GM19463 (cell line): ENCODE measurements at regions not wholly inside any gene's neighbourhood (a gene's known extent, or its start where the extent isn't known, plus 50 kb on each side); places are given as distances from the start of the nearest gene placed in this dataset.

ENCODE experiments used
- ATAC-seq: cut with Tn5 transposase; IDR thresholded peaks from one replicate; pipeline ENCODE4 v1.9.1; 2021; ENCODE audit warnings: mild to moderate bottlenecking, moderate library complexity; ENCODE audit not compliant: unreplicated experiment

DNA sequence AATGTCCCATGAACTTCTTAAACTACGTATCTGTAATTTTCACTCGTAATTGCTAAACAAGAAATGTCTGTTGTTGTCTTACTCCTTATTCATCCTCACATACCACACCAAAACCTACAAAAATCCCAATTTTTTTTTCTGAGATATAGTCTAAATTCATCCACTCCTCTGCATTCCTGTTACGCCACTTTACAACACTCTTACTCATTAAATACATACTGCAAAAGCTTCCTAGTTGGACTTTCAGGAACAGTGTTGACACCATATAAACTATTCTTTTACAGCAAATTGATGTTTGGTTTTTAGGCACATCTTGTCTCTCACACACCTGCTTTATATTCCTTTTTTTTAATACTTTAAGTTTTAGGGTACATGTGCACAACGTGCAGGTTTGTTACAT, 934.9 kb upstream of the CADM2 start:
- no peak for ATAC-seq

DNA sequence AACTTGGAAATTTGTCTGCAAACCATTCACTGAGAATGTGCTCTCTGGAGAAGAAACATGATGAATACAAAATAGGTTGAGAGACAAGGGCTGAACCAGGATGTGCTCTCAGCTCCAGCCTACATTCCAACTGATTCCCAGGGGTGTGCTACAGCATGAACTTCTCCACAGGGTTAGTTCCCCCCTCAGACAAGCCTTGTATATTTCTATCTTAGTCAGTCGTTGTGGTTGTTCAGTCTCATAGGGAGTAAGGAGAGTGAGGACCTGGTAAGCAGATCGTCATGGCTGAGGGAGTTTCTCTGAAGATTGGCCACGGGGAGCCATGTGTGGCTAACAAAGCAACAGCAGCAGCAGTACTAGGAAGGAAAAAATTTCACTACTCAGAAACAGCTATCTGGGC, 919.7 kb upstream of the CADM2 start:
- no peak for ATAC-seq

DNA sequence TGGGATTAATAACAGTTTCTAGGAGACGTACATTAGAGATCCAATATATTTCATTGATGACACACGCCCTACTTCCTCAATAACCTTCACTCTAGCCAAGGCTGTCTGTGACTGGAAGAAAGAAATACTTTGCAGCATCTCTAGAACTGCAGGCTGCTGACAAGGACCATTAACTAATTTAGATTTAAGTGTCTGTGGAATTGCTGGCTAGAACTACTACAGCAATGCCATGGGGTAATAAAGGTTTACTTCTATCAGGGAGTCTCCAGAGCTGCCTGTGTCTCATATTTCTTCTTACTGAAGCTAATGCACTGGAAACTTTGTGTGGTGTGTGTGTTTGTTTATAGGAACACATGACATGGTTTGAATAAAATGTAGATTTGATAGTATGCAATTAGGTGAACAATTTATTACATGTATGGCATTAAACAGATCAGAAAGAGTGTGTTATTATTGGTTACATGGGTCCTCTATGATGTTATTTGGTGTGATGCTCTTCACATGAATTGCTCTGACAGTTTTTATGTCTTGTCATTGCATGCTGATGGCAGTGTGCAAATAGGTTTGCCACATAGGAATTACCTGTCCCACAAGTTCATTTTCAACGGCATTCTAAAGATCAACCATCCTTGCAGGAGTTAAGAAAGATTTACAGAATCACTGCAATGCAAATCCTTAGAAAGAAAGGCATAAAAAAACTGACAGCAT, 916.2 kb upstream of the CADM2 start:
- no peak for ATAC-seq

DNA sequence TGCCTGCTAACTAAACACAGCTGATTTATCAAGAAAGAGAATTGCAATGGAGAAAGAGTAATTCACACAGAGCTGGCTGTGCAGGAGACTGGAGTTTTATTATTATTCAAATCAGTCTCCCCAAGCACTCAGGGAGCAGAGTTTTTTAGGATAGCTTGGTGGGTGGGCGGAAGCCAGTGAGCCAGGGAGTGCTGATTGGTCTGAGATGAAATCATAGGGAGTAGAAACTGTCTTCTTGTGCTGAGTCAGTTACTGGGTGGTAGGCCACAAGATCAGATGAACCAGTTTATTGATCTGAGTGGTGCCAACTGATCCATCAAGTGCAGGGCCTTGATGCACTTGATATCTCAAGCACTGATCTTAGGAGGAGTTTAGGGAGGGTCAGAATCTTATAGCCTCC, 891.9 kb upstream of the CADM2 start:
- ATAC-seq = no peak

DNA sequence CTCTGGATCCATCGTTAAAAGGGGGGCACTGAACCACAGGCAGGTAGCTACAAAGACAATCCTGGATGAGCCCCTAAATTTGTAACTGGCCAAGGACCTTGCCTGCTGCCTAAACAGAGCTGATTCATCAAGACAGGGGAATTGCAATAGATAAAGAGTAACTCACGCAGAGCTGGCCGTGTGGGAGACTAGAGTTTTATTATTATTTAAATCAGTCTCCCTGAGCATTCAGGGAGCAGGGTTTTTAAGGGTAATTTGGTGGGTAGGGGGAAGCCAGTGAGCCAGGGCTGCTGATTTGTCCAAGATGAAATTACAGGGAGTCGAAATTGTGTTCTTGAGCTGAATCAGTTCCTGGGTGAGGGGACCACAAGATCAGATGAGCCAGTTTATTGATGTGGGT, 885.1 kb upstream of the CADM2 start:
- no peak for ATAC-seq

DNA sequence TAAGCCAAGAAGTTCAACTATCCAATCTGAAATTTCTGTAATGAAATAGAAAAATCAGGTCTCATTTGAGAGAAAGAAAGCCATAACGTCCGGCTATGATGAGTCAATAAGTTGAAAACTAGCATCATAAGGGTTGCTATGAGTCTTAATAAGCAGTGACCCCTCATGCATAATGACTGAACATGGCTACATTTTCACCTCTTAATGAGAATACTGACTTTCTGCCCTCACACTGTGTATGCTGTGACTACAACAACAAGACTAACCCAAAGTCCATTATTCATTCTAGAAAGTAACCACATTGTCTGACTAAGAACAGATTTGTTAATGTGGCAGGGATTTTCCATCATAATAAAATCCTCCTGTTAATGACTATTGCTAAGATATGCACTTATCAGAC, 884.0 kb upstream of the CADM2 start:
- no peak for ATAC-seq

DNA sequence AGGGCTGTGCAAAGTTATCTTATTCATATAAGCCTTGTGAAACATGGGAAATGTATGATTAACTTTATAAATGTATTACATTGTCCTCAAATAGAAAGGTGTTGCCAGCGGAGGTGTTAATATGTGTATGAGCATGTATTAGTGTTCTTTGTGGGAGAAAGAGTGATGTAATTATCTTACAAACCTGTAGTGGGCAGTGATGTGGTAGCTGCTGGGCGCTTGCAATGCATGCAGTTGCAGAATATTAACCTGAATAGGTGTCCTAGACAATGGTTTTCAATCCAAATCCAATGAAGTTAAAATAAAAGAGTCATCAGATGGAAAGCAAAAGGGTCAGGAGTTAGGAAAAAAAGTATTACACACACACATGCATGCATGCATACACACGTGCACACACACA, 881.3 kb upstream of the CADM2 start:
- ATAC-seq = no peak

DNA sequence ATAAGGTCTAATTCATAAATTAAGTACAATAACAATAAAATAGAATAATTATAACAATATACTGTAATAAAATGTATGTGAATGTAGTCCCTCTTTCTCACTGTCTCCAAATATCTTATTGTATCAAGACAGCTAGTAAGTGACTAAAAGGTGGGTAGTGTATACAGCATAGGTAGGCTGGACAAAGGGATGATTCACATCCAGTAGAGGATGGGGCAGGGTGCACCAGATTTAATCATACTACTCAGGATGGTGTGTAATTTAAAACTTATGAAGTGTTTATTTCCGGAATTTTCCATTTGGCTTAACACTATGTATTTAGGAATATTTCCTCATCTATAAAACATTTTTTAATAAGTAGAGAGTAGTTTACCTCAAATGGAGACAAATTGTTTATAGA, 876.1 kb upstream of the CADM2 start:
- ATAC-seq = no peak

DNA sequence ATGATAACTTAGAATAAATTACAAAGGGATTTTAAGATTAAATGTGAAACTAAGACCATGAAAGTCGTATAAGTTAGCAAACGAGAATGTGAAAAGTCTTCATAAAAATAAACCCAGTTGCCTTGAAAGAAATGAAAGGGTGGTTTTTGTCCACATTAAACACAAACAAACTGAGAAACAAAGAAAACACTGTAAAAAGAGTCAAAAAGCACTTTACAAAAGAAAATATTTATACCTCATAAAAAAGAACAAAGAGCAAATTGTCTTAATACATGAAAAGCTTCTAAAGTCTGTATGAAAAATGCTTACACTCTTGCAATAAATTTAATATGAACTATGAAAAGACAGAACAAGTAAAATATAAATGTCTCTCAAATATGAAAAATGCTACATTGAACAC, 865.9 kb upstream of the CADM2 start:
- no peak for ATAC-seq

DNA sequence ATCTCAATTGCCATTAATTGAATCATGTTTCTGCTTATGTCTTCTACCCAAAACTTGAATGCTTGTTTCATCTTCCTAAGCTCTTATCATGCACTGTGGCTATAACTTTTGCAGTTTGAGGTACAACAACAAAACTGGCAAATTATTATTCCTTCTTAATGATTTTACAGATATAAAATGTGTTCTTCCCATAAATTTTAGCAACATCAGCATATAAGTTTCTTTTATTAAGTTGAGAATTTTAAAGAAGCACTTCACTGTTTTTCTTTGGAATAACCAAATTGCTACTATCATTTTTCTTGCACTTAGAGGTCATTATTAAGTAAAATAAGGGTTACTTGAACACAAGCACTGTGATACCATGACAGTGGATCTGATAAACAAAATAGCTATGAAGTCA, 862.6 kb upstream of the CADM2 start:
- ATAC-seq = no peak

DNA sequence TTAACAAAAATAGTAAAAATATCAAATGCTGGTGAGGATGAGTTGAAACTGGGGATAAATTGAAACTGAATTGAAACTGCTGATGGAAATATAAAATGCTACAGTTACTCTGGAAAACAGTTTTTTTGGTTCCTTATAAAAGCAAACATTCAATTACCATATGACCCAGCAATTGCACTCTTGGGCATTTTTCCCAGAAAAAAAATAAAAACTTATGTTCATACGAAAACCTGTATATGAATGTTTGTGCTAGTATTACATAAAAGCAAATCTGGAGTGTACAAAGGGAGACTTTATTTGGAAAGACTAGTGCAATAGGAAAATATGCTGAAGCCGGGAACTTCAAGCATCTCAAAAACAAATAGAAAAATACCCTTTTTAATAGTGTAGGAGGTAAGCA, 857.9 kb upstream of the CADM2 start:
- no peak for ATAC-seq

DNA sequence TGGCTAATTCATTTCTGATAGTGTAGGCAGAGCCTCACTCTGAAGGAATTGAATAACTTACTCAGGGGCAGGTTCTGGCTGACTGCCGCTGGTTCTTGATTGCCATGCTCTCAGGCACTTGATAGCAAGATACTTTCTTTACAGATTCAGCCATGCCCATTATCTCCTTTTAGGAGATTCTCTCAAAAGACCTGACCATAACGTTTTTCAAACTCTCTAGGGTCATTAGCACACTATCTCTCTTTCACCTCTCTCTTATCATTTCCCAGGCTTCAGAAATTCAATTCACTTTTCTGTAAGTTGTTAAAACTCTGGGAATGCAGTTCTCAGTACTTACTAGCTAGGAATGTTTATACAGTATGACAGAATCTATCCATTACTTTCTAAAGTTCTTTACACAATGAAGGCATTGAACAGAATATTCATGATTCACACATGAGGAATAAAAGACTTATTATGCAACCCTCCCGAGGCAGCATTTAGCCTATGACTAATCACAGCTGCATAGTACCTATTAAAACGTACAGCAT, 850.3 kb upstream of the CADM2 start:
- ATAC-seq = no peak

DNA sequence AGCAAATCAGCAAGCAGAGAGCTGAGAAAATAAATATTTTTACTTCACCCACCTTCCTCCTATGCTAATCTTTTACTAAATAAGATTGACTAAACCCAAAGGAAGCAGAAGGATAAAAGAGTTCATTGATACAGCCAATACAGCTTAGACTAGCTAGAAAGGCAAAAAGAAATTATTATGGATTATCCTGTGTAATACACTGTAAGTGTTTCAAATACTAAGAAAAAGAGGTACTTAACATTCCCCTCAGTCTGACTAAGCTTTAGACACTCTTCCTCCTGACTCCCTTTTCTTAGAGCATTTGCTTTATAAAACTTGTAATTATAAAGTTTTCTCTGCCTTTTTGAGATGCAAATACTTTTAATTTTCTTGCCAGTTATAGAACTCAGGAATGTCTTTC, 848.9 kb upstream of the CADM2 start:
- ATAC-seq = no peak

DNA sequence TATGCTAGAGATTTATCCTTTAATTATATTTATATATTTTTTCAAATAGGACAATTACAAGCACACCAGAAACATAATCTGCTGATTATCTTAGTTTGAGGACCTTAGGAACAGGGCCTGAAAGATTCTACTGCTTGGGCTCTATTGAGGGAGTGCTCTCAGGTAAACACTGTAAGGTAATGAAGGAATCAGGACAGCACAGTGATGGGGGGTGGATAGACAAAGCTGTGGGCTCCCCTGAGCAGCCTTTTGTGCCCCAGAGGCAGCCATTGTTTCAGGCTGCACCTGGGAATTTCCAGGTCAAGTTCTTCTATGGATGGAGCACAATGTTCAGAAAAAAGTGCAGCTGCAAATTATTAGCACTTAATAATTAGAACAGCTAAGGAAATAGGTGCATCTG, 848.0 kb upstream of the CADM2 start:
- ATAC-seq = no peak

DNA sequence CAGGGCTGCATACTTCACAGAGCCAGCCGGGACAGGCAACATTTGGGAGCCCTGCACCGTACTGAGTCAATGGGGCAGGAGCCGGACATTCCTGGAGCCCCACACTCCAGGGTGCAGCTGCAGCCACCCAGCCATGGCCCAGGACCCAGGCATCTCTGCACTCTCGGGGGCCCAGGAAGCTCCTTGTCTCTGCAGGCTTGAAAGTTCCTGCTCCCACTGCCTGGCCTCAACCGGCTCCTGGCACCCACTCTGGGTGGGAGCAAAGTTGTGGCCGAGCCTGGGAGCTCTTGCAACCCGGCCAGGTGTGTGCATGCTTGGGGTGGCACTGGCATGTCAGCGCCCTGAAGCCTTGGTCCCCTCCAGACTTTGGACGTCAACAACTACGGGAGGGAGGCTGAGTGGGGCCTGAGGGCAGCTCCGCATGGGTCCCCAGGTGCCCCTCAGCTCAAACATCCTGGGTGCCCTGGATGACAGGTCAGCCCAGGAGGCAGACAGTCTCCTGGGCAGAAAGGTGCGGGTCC, 833.5 kb upstream of the CADM2 start:
- no peak for ATAC-seq

DNA sequence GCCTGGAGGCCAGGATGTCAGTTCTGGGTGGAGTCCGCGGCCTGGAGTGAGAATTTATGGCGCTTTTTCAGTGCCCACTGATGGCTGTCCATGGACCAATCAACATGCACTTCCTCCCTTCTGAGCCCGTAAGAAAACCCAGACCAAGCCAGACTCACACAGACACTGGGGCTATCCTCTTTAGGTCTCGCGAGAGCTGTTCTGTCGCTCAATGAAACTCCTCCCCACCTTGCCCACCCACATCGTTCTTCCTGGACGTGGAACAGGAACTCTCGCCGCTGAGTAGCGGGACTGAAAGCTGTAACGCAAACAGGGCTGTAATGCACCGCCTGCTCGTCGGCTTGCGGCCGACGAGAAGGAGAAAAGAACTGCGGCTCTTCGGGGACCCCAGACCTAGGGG, 833.0 kb upstream of the CADM2 start:
- ATAC-seq = no peak

DNA sequence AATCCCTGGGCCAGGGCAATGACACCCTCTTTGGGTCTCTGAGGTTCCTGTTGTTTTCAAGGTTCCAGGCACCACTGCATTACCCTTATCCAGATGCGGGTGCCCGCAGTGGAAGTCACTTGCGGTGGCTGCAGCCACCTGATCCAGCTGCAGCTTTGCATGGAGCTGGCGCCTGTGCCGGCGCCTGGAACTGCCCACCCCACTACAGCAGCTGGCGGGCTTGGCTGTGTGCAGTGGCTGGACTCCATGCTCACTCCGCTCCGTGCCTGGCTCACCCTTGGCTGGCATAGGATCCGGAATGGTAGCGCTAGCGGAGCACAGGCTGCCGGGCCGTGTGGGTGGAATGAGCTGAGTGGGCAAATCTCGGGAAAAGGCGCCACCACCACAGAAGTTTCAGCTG, 832.6 kb upstream of the CADM2 start:
- no peak for ATAC-seq

DNA sequence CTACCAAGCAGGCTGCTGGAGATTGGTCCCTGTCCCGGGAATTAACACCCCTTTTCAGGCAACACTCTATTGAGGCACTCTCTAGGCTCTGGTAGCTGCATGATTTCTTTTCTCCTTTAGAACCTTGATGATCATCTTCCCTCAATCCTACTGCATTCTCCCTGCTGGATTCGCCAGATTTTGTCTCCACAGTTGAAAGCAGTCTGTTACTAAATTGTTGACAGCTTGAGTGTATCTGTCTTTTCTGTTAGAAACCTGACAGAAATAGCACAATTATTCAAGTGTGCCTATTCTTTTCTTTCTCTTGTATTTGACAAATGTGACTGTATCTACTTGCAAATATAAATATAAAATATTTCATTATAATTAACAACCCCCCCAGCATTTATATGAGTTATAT, 830.8 kb upstream of the CADM2 start:
- ATAC-seq = no peak

DNA sequence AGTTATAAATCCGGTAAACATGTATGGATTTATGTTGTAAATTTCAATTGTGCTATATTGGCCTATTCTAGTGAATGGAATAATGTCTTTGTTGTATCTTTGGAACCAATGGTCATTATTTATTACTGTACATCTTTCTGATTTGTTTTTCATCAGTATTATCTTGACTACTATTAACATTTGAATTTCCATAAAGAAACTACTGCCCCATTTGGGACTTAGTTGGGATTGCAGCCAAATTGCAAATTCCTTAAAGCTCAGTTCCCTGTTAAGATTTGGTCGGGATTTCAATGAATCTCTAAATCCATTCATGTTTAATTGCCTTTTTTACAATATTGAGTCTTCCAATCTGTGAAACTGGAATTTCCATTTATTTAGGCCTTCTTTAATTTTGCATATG, 822.4 kb upstream of the CADM2 start:
- ATAC-seq = no peak

DNA sequence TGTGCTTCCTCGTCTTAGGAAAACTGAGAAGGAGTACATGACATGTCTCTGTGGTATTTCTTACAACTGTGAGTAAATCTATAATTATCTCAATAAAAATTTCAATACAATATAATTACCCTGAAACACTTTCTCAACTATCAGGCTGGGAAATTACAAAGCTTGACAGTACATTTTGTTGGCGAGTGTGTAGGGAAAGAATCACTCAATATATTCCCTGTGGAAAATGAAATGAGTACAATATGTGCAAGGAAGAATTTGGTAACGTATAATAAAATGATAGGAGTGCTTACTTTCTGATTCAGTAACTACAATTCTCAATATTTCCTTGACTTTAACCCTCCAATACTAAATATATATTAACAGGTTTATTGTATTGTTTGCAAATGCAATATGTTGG, 818.2 kb upstream of the CADM2 start:
- no peak for ATAC-seq

DNA sequence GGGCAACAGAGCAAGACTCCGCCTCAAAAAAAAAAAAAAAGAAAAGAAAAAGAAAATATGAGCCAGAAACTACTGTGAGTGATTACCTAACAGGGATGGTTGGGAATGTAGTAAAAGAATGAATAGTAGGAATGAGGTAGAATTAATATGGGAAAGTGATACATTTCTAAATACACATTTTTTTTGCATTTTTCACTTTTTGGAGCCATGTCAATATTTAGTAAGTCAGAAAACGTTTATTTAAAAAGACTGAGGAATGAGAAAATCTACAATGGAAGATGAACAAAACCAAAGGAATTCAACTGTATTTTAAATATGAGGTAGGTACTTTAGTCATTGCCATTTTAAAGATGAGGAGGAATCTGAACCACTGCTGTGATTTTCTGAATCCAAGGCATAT, 817.2 kb upstream of the CADM2 start:
- no peak for ATAC-seq

DNA sequence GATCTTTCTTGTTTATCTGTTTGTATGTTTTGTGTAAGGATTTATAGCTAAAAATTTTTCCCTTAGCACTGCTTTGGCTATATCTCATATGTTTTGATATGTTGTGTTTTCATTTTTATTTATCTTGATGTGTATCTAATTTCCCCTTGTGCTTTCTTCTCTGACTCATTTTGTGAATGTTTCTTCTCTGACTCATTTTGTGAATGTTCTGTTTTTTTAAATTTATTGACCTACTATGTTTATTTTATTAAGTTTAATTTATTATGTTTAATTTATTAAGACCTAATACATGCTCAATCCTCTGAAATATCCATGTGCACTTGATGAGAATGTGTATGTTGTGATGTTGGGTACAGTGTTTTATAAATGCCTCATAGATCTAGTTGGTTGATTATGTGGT, 793.5 kb upstream of the CADM2 start:
- ATAC-seq = no peak

DNA sequence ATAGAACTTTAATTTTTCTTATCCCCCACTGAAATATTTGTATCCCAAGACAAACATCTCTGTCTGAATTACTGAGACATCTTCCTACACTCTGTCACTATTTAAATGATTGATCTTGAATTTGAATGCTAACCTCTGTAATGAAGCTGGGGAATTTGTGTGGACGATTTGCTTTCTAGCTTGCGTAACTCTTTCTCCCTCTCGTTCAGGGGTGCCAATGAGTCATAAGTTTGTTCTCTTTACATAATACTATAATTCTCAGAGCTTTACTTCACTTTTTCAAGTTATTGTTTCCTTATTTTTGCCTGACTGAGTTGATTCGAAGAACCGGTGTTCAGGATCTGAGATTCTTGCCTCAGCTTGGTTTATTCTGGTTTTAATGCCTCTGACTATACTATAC, 783.3 kb upstream of the CADM2 start:
- ATAC-seq = no peak
